ENCODE measurements at regions not wholly inside any gene's neighbourhood (a gene's known extent, or its start where the extent isn't known, plus 50 kb on each side); places are given as distances from the start of the nearest gene placed in this dataset.

DNA sequence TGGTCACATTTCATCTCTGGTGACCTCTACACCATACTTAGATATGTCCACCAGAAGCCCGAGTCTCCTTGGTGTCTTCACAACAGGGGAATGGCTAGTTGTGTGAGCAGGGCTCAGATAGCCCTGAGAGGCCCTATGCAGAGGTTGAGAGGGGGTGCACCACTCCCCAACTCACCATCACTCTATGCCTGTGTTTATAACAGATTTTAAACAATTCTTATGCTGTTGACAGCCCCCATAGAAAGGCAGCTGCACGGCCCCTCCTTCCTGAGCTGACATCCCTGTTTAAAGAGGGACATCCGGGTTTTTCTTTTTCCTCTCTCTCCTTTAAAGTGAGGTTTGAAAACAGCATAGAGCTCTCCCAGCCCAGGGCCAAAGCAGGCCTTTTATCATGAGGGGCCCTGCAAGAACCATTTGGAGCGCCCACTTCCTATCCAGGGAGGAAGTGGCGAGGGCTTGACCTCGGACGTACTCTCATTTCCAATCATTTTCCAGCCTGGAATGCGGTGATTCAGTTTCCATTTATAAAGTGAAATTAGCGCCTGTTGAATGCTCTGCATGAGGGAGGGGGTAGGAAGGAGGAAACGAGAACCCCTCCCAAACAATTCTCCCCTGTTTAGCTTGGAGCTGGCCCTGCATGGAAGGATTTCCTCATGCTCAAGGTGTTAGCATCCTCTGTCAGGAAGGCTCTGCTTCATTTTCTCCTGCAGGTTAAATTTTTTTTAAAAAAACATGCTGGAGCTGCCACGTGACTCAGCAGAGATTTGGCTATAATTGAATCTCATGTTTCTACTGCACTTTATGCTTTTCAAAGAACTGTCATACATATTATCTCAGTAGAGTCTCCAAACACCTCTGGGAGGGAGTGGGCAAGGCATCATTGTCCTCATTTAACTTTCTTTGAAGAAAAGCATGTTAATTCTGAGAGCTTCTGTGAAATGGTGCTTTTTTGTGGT, 117.5 kb downstream of the DDX1 start:
- no peak overlapping the region for H2AK5ac ChIP-seq (ENCODE audit: low read depth, low read length)
- no peak for FAIRE-seq
- no peaks in the 10 kb centered on the region for H4K20me1 ChIP-seq (replicated peaks in 1 of 2; ENCODE audit: control insufficient read depth in 1 of 2, insufficient read depth in 2 of 2, low read length in 2 of 2)
- H3K27me3 ChIP-seq (replicated peaks in 1 of 4; ENCODE audit: control insufficient read depth in 3 of 4, extremely low read depth in 1 of 4, insufficient read depth in 3 of 4, low read length in 3 of 4): no peaks in the 10 kb centered on the region
- no peak overlapping the region for H2BK120ac ChIP-seq (replicated peaks; ENCODE audit: low read depth, low read length)
- H3K18ac ChIP-seq (ENCODE audit: extremely low read depth, low read length): no peak overlapping the region
- no peak for DNase-seq (ENCODE audit: low read depth in 1 of 2, low spot score in 2 of 2)
- no peak overlapping the region for H3K4ac ChIP-seq (replicated peaks; ENCODE audit: insufficient read length, low read depth, low read length)
- H3K9me3 ChIP-seq (ENCODE audit: insufficient read depth in 2 of 2, low read depth in 1 of 2, low read length in 1 of 2): no peaks in the 10 kb centered on the region
- no peak overlapping the region for H3K27ac ChIP-seq (ENCODE audit: low read depth, low read length)
- no peaks in the 10 kb centered on the region for H3K23me2 ChIP-seq (ENCODE audit: low read depth, low read length)
- H3K56ac ChIP-seq (replicated peaks; ENCODE audit: insufficient read length, low read depth, low read length): no peak overlapping the region
- no peak overlapping the region for H2BK5ac ChIP-seq (ENCODE audit: low read depth, low read length)
- no peak overlapping the region for H3K23ac ChIP-seq (ENCODE audit: insufficient read length)
- H3K79me1 ChIP-seq (ENCODE audit: low read depth, low read length): no peaks in the 10 kb centered on the region
- H3K14ac ChIP-seq (ENCODE audit: insufficient read length): no peak overlapping the region
- H4K91ac ChIP-seq (replicated peaks; ENCODE audit: insufficient read length, low read length): no peak overlapping the region
- no peak overlapping the region for H4K5ac ChIP-seq (ENCODE audit: insufficient read length, low read depth, low read length)
- no peaks in the 10 kb centered on the region for H3K36me3 ChIP-seq (ENCODE audit: control insufficient read depth in 2 of 4, insufficient read depth in 4 of 4, low read length in 3 of 4)
- H4K8ac ChIP-seq (ENCODE audit: extremely low read depth, insufficient read depth, low read length): no peak overlapping the region
- H3K4me2 ChIP-seq (ENCODE audit: insufficient read depth in 1 of 2, low read depth in 2 of 2, low read length in 2 of 2): no peak overlapping the region
- ChIA-PET CTCF (ENCODE audit: partially characterized antibody) (interaction anchor here (0.8 to 1.9 kb wide), 2 partner anchors 8 to 11 kb away, joined by 3 to 6 read pairs; no protein-coding TSS in a partner anchor), POLR2A (ENCODE audit: partially characterized antibody) (no interaction called here)
- 80% methylated on average over 11 of the region's 11 CpGs; no CpG with 5 or more reads in 1 of the 2 experiments for WGBS, 2 experiments (ENCODE audit: extremely low coverage in 1 of 2, insufficient coverage in 1 of 2, insufficient read length in 1 of 2, insufficient replicate concordance in 2 of 2, low coverage in 1 of 2, low lambda C conversion rate in 2 of 2, missing lambda C conversion rate in 1 of 2)
- no peak overlapping the region for H3K9ac ChIP-seq (replicated peaks in 1 of 4; ENCODE audit: extremely low read depth in 1 of 4, low read depth in 3 of 4, low read length in 3 of 4)
- H2BK15ac ChIP-seq (ENCODE audit: low read length): no peak overlapping the region
- no peaks in the 10 kb centered on the region for H3K4me1 ChIP-seq (replicated peaks in 1 of 4; ENCODE audit: control insufficient read depth in 3 of 4, insufficient read depth in 4 of 4, low read length in 3 of 4)
- H2BK20ac ChIP-seq (ENCODE audit: low read length): no peak overlapping the region
- no peak overlapping the region for H3K4me3 ChIP-seq (ENCODE audit: extremely low read depth in 1 of 4, insufficient read depth in 2 of 4, low read depth in 3 of 4, low read length in 4 of 4)
- H3K79me2 ChIP-seq (ENCODE audit: control insufficient read depth in 1 of 2, insufficient read depth in 2 of 2, low read length in 2 of 2): no peaks in the 10 kb centered on the region
- H2AFZ ChIP-seq (ENCODE audit: low read length): no peak overlapping the region
- no peak overlapping the region for H2BK12ac ChIP-seq (ENCODE audit: low read depth, low read length)
- TF ChIP-seq ZNF274 (IDR thresholded peaks at IDR 0.05; ENCODE audit: borderline replicate concordance, extremely low read depth, low read length) (no peak), USF2 (IDR thresholded peaks at IDR 0.05; ENCODE audit: low read length) (no peak), CHD2 (IDR thresholded peaks at IDR 0.05; ENCODE audit: low read length) (no peak), SAP30 (IDR thresholded peaks at IDR 0.05; ENCODE audit: insufficient read depth, insufficient replicate concordance, low read length) (no peak), EZH2 (IDR thresholded peaks at IDR 0.05; ENCODE audit: low read depth, low read length, severe bottlenecking) (no peak), SUZ12 (IDR thresholded peaks at IDR 0.05; ENCODE audit: low read length) (no peak)
